ENCODE measurements at regions not wholly inside any gene's neighbourhood (a gene's known extent, or its start where the extent isn't known, plus 50 kb on each side); places are given as distances from the start of the nearest gene placed in this dataset.

DNA sequence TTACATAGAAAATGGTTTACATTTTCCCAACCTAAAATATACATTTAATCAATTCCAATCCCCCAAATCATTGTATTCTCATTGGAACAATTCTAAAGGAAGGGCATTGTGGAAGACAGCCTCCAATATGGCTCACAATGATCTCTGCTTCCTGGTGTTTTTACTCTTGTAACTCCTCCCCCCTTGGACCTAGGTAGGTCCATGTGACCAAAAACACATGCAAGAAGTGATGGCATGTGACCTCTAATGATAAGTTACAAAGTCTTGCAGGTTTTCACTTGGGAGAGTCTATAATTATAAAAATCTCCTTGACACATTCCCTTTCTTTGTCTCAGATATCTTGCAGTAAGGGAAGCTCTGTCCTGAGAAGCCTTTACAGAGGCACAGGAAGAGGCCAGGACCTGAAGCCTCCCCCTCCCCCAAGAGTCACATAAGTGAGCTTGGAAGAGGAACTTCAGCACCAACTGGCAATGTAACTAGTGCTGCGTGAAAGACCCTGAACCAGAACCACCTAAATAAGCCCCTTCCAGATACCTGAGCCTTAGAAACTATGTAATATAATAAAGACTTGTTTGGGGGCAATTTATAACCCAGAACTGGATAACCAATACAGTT lies 816.2 kb upstream of the ATXN8OS start:
- no peak overlapping the region for H3K4me3 ChIP-seq (ENCODE audit: extremely low read depth in 1 of 4, insufficient read depth in 2 of 4, low read depth in 3 of 4, low read length in 4 of 4)
- H2BK12ac ChIP-seq (ENCODE audit: low read depth, low read length) = no peak overlapping the region
- no peaks in the 10 kb centered on the region for H3K79me2 ChIP-seq (ENCODE audit: control insufficient read depth in 1 of 2, insufficient read depth in 2 of 2, low read length in 2 of 2)
- H2BK20ac ChIP-seq (ENCODE audit: low read length) = no peak overlapping the region
- no peak overlapping the region for H3K9ac ChIP-seq (replicated peaks in 1 of 4; ENCODE audit: extremely low read depth in 1 of 4, low read depth in 3 of 4, low read length in 3 of 4)
- no peak overlapping the region for H3K18ac ChIP-seq (ENCODE audit: extremely low read depth, low read length)
- H2BK5ac ChIP-seq (ENCODE audit: low read depth, low read length) = no peak overlapping the region
- no peaks in the 10 kb centered on the region; a peak in 1 of 7 replicates for H3K4me1 ChIP-seq (replicated peaks in 1 of 4; ENCODE audit: control insufficient read depth in 3 of 4, insufficient read depth in 4 of 4, low read length in 3 of 4)
- no peak overlapping the region for H2BK15ac ChIP-seq (ENCODE audit: low read length)
- no peaks in the 10 kb centered on the region for H3K36me3 ChIP-seq (ENCODE audit: control insufficient read depth in 2 of 4, insufficient read depth in 4 of 4, low read length in 3 of 4)
- H4K91ac ChIP-seq (replicated peaks; ENCODE audit: insufficient read length, low read length) = no peak overlapping the region
- no peak overlapping the region for H3K56ac ChIP-seq (replicated peaks; ENCODE audit: insufficient read length, low read depth, low read length)
- H3K27ac ChIP-seq (ENCODE audit: low read depth, low read length) = no peak overlapping the region
- no peak overlapping the region for H4K8ac ChIP-seq (ENCODE audit: extremely low read depth, insufficient read depth, low read length)
- no peak overlapping the region for H3K14ac ChIP-seq (ENCODE audit: insufficient read length)
- H3K23me2 ChIP-seq (ENCODE audit: low read depth, low read length) = no peaks in the 10 kb centered on the region
- H2AK5ac ChIP-seq (ENCODE audit: low read depth, low read length) = no peak overlapping the region
- 87% methylated on average over 1 of the region's 1 CpG; no CpG with 5 or more reads in 1 of the 2 experiments for WGBS, 2 experiments (ENCODE audit: extremely low coverage in 1 of 2, insufficient coverage in 1 of 2, insufficient read length in 1 of 2, insufficient replicate concordance in 2 of 2, low coverage in 1 of 2, low lambda C conversion rate in 2 of 2, missing lambda C conversion rate in 1 of 2)
- TF ChIP-seq SIX5 (IDR thresholded peaks at IDR 0.05; ENCODE audit: low read depth, low read length) = no peak
- no peak for TF ChIP-seq KDM5A (IDR thresholded peaks at IDR 0.05; ENCODE audit: low read length)
- no peak for TF ChIP-seq POU5F1 (IDR thresholded peaks at IDR 0.05; ENCODE audit: low read depth, low read length)
- TF ChIP-seq CTBP2 (IDR thresholded peaks at IDR 0.05; ENCODE audit: borderline replicate concordance, insufficient read depth, insufficient read length, low read length) = no peak
- no peak for TF ChIP-seq JUN (IDR thresholded peaks at IDR 0.05; ENCODE audit: low read depth, low read length)
- ChIA-PET POLR2A (ENCODE audit: partially characterized antibody) (no interaction called here), CTCF (ENCODE audit: partially characterized antibody) (no interaction called here)
- no peak overlapping the region for H3K23ac ChIP-seq (ENCODE audit: insufficient read length)
- H3K4ac ChIP-seq (replicated peaks; ENCODE audit: insufficient read length, low read depth, low read length) = no peak overlapping the region
- H3K27me3 ChIP-seq (replicated peaks in 1 of 4; ENCODE audit: control insufficient read depth in 3 of 4, extremely low read depth in 1 of 4, insufficient read depth in 3 of 4, low read length in 3 of 4) = no peaks in the 10 kb centered on the region
- no peak overlapping the region for H3K4me2 ChIP-seq (ENCODE audit: insufficient read depth in 1 of 2, low read depth in 2 of 2, low read length in 2 of 2)
- H3K9me3 ChIP-seq (ENCODE audit: insufficient read depth in 2 of 2, low read depth in 1 of 2, low read length in 1 of 2) = no peaks in the 10 kb centered on the region
- peak overlapping the region; percentile 64 for H2AFZ ChIP-seq (ENCODE audit: low read length)
- H4K5ac ChIP-seq (ENCODE audit: insufficient read length, low read depth, low read length) = no peak overlapping the region
- H3K79me1 ChIP-seq (ENCODE audit: low read depth, low read length) = no peaks in the 10 kb centered on the region
- no peak for DNase-seq (ENCODE audit: low read depth in 1 of 2, low spot score in 2 of 2)
- no peaks in the 10 kb centered on the region for H4K20me1 ChIP-seq (replicated peaks in 1 of 2; ENCODE audit: control insufficient read depth in 1 of 2, insufficient read depth in 2 of 2, low read length in 2 of 2)
- FAIRE-seq = no peak
- no peak overlapping the region for H2BK120ac ChIP-seq (replicated peaks; ENCODE audit: low read depth, low read length)

Measured in H1 (cell line).